Stomach (tissue), 8 donors: ENCODE measurements at regions not wholly inside any gene's neighbourhood (a gene's known extent, or its start where the extent isn't known, plus 50 kb on each side); places are given as distances from the start of the nearest gene placed in this dataset.
A peak's percentile ranks its signal among the peaks of the same experiment; 100 is the strongest.

Source experiments
- DNase-seq, 2 donors: peaks; one replicate each; pipeline versions ENCODE4 v3.0.0 to v3.0.0-alpha.2; 2013 to 2019
- H3K27ac ChIP-seq, 5 donors: fragments of 200-600 bp in 4 of 5; sonication (generic) in 4 of 5; one replicate each; pipeline ENCODE4 v1.5.1; 2013 to 2019; ENCODE audit warnings: mild to moderate bottlenecking in 1 of 5, moderate library complexity in 1 of 5
- H3K27me3 ChIP-seq, 3 donors: fragments of 200-600 bp; sonication (generic); one replicate each; pipeline ENCODE4 v1.5.1; 2017 to 2019; ENCODE audit warnings: mixed run types in 1 of 3
- H3K36me3 ChIP-seq, 4 donors: fragments of 200-600 bp; sonication (generic); 1 replicate in 3 of 4; 2 replicates in 1 of 4; pipeline ENCODE4 v1.5.1; 2016 to 2019
- H3K4me1 ChIP-seq, 4 donors: fragments of 200-600 bp; sonication (generic); one replicate each; pipeline ENCODE4 v1.5.1; 2016 to 2019
- H3K4me3 ChIP-seq, 4 donors: fragments of 200-600 bp; sonication (generic) in 3 of 4; one replicate each; pipeline ENCODE4 v1.5.1; 2016 to 2019; ENCODE audit warnings: mild to moderate bottlenecking in 1 of 4
- H3K9me3 ChIP-seq, 4 donors: fragments of 200-600 bp; sonication (generic); one replicate each; pipeline ENCODE4 v1.5.1; 2016 to 2019
- EP300 ChIP-seq: sonication (generic); formaldehyde crosslinking; IDR thresholded peaks from one replicate; pipeline ENCODE4 v1.6.1; 2017; ENCODE audit warnings: antibody characterized with exemption
- POLR2A ChIP-seq, 4 donors: fragments of 450-650 bp; IDR thresholded peaks; one replicate each; pipeline ENCODE4 v1.6.1; 2016; ENCODE audit warnings: antibody characterized with exemption in 4 of 4, control low read depth in 2 of 4, mild to moderate bottlenecking in 1 of 4, moderate library complexity in 1 of 4
- POLR2AphosphoS5 ChIP-seq, 3 donors: sonication (generic); formaldehyde crosslinking; IDR thresholded peaks; one replicate each; pipeline ENCODE4 v1.6.1; 2016; ENCODE audit warnings: antibody characterized with exemption in 3 of 3
- WGBS, 5 donors: extraction: QIAGEN DNeasy Blood & Tissue Kit in 3 of 5; methylation state at CpG; one replicate each; pipeline versions ENCODE4 v1.1.5 to v1.1.7; 2013 to 2018; 5-methylcytosine and 5-hydroxymethylcytosine counted together
- intact Hi-C: fragments of 100-400 bp; cut with DNase I; formaldehyde crosslinking; loops from one replicate; pipeline ENCODE4 v1.15.1; 2023; ENCODE audit warnings: low total_unique reads
- TF ChIP-seq, protein P1 (sequence below), 7 experiments: fragments of 450-650 bp in 4 of 7; fragments of 200-600 bp in 3 of 7; sonication (generic) in 3 of 7; IDR thresholded peaks; one replicate each; pipeline ENCODE4 v1.5.1; 2016 to 2019; ENCODE audit warnings: antibody characterized with exemption in 7 of 7, control low read depth in 2 of 7, mild to moderate bottlenecking in 1 of 7
- donor health status: healthy with polysubstance abuse.
- donor health status: Bipolar disorder and iron deficiency.
- donor health status: healthy.

DNA sequence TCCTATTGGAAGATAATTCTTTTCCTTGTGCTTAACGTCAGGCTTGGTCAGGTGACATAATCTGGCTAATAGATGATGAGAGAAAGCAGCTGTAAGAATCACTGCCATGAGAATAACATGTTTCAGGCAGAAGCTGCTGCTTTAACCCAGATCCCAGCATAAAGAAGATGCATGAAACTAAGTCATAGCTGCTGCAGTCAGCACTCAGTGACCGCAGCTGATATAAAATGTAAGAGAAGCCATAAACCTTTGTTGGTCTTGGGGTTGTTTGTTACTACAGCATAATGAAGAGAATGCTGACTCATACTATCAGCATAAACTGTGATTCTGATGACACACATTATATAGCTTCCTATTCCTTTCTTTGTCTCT lies 274.3 kb upstream of the TRIB2 start:
- Histone ChIP-seq H3K27ac (no peak overlapping the region), H3K36me3 (no peaks in the 10 kb centered on the region), H3K27me3 (no peaks in the 10 kb centered on the region), H3K9me3 (no peaks in the 10 kb centered on the region), H3K4me1 (peaks cover 0 to 8% (median 0%) of the 10 kb centered on the region in 4 donors), H3K4me3 (no peak overlapping the region)
- no peak for DNase-seq
- TF ChIP-seq POLR2A (IDR thresholded peaks at IDR 0.05), result no peak
- TF ChIP-seq, protein P1, sequence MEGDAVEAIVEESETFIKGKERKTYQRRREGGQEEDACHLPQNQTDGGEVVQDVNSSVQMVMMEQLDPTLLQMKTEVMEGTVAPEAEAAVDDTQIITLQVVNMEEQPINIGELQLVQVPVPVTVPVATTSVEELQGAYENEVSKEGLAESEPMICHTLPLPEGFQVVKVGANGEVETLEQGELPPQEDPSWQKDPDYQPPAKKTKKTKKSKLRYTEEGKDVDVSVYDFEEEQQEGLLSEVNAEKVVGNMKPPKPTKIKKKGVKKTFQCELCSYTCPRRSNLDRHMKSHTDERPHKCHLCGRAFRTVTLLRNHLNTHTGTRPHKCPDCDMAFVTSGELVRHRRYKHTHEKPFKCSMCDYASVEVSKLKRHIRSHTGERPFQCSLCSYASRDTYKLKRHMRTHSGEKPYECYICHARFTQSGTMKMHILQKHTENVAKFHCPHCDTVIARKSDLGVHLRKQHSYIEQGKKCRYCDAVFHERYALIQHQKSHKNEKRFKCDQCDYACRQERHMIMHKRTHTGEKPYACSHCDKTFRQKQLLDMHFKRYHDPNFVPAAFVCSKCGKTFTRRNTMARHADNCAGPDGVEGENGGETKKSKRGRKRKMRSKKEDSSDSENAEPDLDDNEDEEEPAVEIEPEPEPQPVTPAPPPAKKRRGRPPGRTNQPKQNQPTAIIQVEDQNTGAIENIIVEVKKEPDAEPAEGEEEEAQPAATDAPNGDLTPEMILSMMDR (IDR thresholded peaks at IDR 0.05), result no peak
- TF ChIP-seq POLR2AphosphoS5 (IDR thresholded peaks at IDR 0.05), result no peak
- TF ChIP-seq EP300, result no peak
- intact Hi-C loops, result no loop called here
- 65 to 69% (median 66%) methylated on average over 2 of the region's 2 CpGs for WGBS, 5 donors

DNA sequence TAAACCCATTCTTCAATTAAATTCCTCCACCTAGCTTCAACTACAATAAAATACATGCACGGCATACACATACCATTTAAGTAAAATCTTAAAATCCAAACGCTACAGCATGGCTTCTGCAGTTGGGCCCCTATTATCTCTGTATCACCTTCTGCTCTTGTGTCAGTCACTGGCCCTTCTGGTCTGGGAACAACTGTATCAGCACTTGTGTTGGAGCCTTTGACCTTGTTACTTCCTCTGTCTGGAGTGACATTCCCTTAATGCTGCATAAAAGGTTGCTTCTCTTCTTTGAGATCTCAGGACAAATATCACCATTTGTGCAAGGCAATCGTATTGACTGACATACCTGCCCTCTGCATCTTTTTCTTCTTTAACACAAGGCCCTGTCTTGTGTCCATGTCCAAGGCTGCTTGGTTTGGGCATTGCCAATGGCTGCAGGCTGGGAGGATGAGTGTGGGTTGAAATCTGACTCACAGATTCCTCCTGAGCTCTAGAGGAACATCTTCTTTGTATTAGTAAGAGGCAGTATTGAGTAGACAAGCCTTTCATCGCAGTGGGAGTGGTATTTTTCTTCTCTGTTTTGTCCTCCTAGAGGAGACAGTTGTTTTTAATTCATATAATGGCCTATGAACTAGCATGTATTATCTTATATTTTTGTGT lies 267.8 kb upstream of the TRIB2 start:
- no peaks in the 10 kb centered on the region for H3K27me3 ChIP-seq
- WGBS, 5 donors, result 87 to 99% (median 89%) methylated on average over 4 of the region's 4 CpGs
- no peak overlapping the region for H3K4me3 ChIP-seq
- intact Hi-C loops, result no loop called here
- TF ChIP-seq, protein P1 (IDR thresholded peaks at IDR 0.05), result no peak
- no peak for TF ChIP-seq EP300
- TF ChIP-seq POLR2AphosphoS5 (IDR thresholded peaks at IDR 0.05), result no peak
- TF ChIP-seq POLR2A (IDR thresholded peaks at IDR 0.05), result no peak
- no peaks in the 10 kb centered on the region for H3K9me3 ChIP-seq
- H3K4me1 ChIP-seq, result peaks cover 0 to 32% (median 14%) of the 10 kb centered on the region in 4 donors
- DNase-seq, result no peak
- no peaks in the 10 kb centered on the region for H3K36me3 ChIP-seq
- no peak overlapping the region for H3K27ac ChIP-seq

DNA sequence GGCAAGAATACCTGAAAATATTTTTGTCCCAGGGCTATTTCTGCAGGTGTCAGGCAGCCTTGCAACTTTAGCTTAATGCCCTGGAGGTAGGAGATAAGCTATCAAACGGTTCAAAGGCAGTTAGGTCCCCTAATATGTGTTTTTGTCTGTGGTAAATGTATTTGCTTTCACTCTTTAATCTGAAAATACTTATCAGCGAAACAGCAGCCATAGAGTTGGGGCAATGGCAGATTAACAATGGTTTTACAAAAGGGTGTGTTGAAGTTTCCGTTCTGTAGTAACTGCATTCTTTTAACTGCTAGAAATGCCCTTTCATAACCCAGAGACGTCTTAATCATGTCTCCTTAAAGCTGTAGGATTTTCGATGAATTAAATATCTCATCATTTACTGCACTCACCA lies 265.0 kb upstream of the TRIB2 start:
- DNase-seq, result peak in 1 of 2 donors; percentile 55
- intact Hi-C loops, result no loop called here
- Histone ChIP-seq H3K27me3 (no peaks in the 10 kb centered on the region), H3K36me3 (no peaks in the 10 kb centered on the region), H3K4me1 (peaks cover under 1 to 38% (median 22%) of the 10 kb centered on the region in 4 donors), H3K9me3 (no peaks in the 10 kb centered on the region), H3K27ac (peak overlapping the region in 4 of 5 donors; percentile 49 to 74 (median 62)), H3K4me3 (peak overlapping the region in 2 of 4 donors; percentile 1 to 21)
- 3 to 20% (median 9%) methylated on average over 5 of the region's 5 CpGs for WGBS, 5 donors
- peak in 2 of 3 donors; percentile 57 to 59 for TF ChIP-seq POLR2AphosphoS5 (IDR thresholded peaks at IDR 0.05)
- TF ChIP-seq, protein P1 (IDR thresholded peaks at IDR 0.05), result no peak

DNA sequence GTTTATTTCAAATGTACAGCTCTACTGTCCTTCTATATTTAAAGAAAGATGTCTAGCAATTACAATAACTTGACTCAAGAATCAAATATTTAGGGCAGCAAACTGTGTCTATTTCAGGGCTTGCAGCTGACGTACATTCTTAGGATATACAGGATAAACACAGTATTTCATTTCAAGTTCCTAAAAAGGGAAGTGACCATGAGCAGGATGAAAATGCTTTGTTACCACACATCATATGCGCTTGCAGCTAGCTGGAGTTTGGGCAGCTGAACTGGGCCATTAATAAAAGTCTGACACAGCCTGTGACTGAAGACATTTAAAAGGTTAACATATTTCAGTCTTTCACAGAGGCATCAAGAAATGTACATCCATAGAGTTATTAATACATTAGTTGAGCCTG lies 264.6 kb upstream of the TRIB2 start:
- Histone ChIP-seq H3K9me3 (no peaks in the 10 kb centered on the region), H3K27me3 (no peaks in the 10 kb centered on the region), H3K4me3 (peak overlapping the region in 2 of 4 donors; percentile 1 to 21), H3K36me3 (no peaks in the 10 kb centered on the region), H3K4me1 (peaks cover 5 to 42% (median 27%) of the 10 kb centered on the region in 4 donors), H3K27ac (peak overlapping the region; percentile 49 to 74 (median 54))
- peak in 1 of 2 donors; percentile 58 for DNase-seq
- intact Hi-C loops, result no loop called here
- TF ChIP-seq POLR2AphosphoS5 (IDR thresholded peaks at IDR 0.05) (peak in 1 of 3 donors; percentile 51), EP300 (no peak), POLR2A (IDR thresholded peaks at IDR 0.05) (no peak)
- TF ChIP-seq, protein P1 (IDR thresholded peaks at IDR 0.05), result no peak
- WGBS, 5 donors, result 12 to 28% (median 15%) methylated on average over 2 of the region's 2 CpGs
